ENCODE measurements at regions not wholly inside any gene's neighbourhood (a gene's known extent, or its start where the extent isn't known, plus 50 kb on each side); places are given as distances from the start of the nearest gene placed in this dataset.

DNA sequence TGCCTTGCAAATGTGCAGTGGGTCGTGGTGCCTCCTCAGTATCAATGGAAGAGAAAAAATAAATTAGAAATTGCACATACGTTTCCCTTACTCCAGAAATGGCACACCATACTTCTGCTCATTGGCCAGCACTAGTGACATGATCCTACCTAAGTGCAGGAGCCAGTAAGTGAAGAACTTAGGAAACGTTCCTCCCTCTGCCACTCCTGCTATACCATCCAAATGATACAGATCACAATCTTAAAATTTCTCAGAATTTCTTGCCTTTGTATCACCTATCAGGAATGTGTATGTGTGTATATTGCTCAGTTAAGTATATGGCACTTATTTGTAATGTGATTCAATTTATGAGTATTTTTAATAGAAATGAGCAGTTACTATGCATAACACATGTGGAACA lies 237.0 kb upstream of the UBE2E3 start:
- TF ChIP-seq GATA2 (IDR thresholded peaks at IDR 0.05; ENCODE audit: low read depth, low read length), result no peak
- no peak for TF ChIP-seq GATA3 (IDR thresholded peaks at IDR 0.05; ENCODE audit: low read depth, low read length)
